ENCODE measurements at regions not wholly inside any gene's neighbourhood (a gene's known extent, or its start where the extent isn't known, plus 50 kb on each side); places are given as distances from the start of the nearest gene placed in this dataset.

DNA sequence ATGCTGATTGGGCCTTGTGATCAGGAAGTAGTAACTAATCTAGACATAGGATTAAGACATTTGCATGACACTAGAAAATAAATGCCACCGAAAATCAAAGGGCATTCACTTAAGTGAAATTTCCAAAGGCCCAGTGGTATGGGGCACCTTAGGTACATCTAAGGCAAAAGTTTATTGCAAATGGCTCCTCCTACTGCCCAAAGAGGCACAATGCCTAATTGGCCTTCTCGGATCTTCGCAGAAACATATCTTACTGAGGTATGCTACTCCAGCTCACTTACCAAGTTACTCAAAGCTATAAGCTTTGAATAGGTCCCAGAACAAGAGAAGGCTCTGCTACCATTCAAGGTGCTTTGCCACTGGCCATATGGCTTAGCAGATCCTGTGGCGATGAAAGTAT lies 174.8 kb upstream of the CXCL13 start:
- TF ChIP-seq, protein P1, sequence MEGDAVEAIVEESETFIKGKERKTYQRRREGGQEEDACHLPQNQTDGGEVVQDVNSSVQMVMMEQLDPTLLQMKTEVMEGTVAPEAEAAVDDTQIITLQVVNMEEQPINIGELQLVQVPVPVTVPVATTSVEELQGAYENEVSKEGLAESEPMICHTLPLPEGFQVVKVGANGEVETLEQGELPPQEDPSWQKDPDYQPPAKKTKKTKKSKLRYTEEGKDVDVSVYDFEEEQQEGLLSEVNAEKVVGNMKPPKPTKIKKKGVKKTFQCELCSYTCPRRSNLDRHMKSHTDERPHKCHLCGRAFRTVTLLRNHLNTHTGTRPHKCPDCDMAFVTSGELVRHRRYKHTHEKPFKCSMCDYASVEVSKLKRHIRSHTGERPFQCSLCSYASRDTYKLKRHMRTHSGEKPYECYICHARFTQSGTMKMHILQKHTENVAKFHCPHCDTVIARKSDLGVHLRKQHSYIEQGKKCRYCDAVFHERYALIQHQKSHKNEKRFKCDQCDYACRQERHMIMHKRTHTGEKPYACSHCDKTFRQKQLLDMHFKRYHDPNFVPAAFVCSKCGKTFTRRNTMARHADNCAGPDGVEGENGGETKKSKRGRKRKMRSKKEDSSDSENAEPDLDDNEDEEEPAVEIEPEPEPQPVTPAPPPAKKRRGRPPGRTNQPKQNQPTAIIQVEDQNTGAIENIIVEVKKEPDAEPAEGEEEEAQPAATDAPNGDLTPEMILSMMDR (IDR thresholded peaks at IDR 0.05): no peak
- TF ChIP-seq POLR2A (IDR thresholded peaks at IDR 0.05): no peak
- TF ChIP-seq EP300 (IDR thresholded peaks at IDR 0.05): no peak
